Psoas muscle (tissue), 7 donors: ENCODE measurements at regions not wholly inside any gene's neighbourhood (a gene's known extent, or its start where the extent isn't known, plus 50 kb on each side); places are given as distances from the start of the nearest gene placed in this dataset.

Experiments used
- ATAC-seq, 4 donors: fragments of 200-7000 bp; cut with Tn5 transposase; one replicate each; pipeline ENCODE4 v1.9.1; 2020; ENCODE audit warnings: moderate library complexity in 3 of 4, mild to moderate bottlenecking in 2 of 4
- DNase-seq, 2 donors: peaks; one replicate each; pipeline ENCODE4 v3.0.0-alpha.2; 2020
- H3K27ac ChIP-seq: fragments of 200-600 bp; one replicate; pipeline ENCODE4 v1.8.0; 2022
- H3K27me3 ChIP-seq, 3 donors: fragments of 200-600 bp in 1 of 3; one replicate each; pipeline versions ENCODE4 v1.6.1 to v1.8.0; 2013 to 2022; ENCODE audit warnings: low read length in 2 of 3, mild to moderate bottlenecking in 2 of 3, moderate library complexity in 1 of 3; ENCODE audit not compliant: insufficient read depth in 3 of 3
- H3K36me3 ChIP-seq, 2 donors: fragments of 200-600 bp in 1 of 2; one replicate each; pipeline versions ENCODE4 v1.6.1 to v1.8.0; 2013 to 2022; ENCODE audit warnings: low read depth in 1 of 2, mild to moderate bottlenecking in 1 of 2, moderate library complexity in 1 of 2; ENCODE audit not compliant: insufficient read depth in 1 of 2
- H3K4me1 ChIP-seq: fragments of 200-600 bp; one replicate; pipeline ENCODE4 v1.8.0; 2022
- H3K4me3 ChIP-seq: fragments of 200-600 bp; one replicate; pipeline ENCODE4 v1.8.0; 2022; ENCODE audit warnings: mild to moderate bottlenecking
- H3K9me3 ChIP-seq: fragments of 200-600 bp; one replicate; pipeline ENCODE4 v1.8.0; 2022
- CTCF ChIP-seq: fragments of 200-600 bp; IDR thresholded peaks from one replicate; pipeline ENCODE4 v1.8.0; 2022; ENCODE audit warnings: antibody characterized with exemption
- WGBS, 3 donors: extraction: QIAGEN DNeasy Blood & Tissue Kit; methylation state at CpG; one replicate each; pipeline versions ENCODE4 v1.1.6 to v1.1.7; 2013; 5-methylcytosine and 5-hydroxymethylcytosine counted together
- intact Hi-C, 2 donors: fragments of 100-400 bp; cut with DNase I; formaldehyde crosslinking; loops; one replicate each; pipeline versions ENCODE4 v1.11.0 to v1.14.2; 2022
- donor health status: healthy with polysubstance abuse.
- donor health status: DM: no; HTN: no; CAD: no; lungs with moderate emphysema.
- donor health status: Bipolar disorder and iron deficiency.
- donor health status: healthy.
- donor health status: DM: yes; HTN: yes; CAD: no.
- donor health status: DM: no; HTN: no; CAD: no.
- donor health status: DM: yes; HTN: yes; CAD: no.

GRCh38 chr15:62771234-62771633 is 271.3 kb upstream of the TPM1 start:
- Histone ChIP-seq H3K27ac (peak overlapping the region; percentile 83), H3K4me1 (peaks cover 13% of the 10 kb centered on the region), H3K36me3 (peaks cover 3 to 58% of the 10 kb centered on the region in 2 donors), H3K9me3 (no peaks in the 10 kb centered on the region), H3K27me3 (no peaks in the 10 kb centered on the region), H3K4me3 (no peak overlapping the region)
- peak; percentile 9 to 39 (median 19) for ATAC-seq
- TF ChIP-seq CTCF = no peak
- 72 to 93% (median 75%) methylated on average over 2 of the region's 2 CpGs for WGBS, 3 donors
- intact Hi-C loops = no loop called here
- DNase-seq = no peak

GRCh38 chr15:62773369-62774165 is 269.0 kb upstream of the TPM1 start:
- intact Hi-C loops = no loop called here
- H3K4me3 ChIP-seq = no peak overlapping the region
- ATAC-seq (no peak), DNase-seq (no peak)
- no peaks in the 10 kb centered on the region for H3K27me3 ChIP-seq
- no peaks in the 10 kb centered on the region for H3K9me3 ChIP-seq
- H3K36me3 ChIP-seq = peaks cover 3 to 59% of the 10 kb centered on the region in 2 donors
- no peak overlapping the region for H3K27ac ChIP-seq
- TF ChIP-seq CTCF = no peak
- 89 to 94% (median 92%) methylated on average over 12 of the region's 12 CpGs for WGBS, 3 donors
- peaks cover 13% of the 10 kb centered on the region for H3K4me1 ChIP-seq

GRCh38 chr15:62775932-62776331 is 266.6 kb upstream of the TPM1 start:
- H3K4me1 ChIP-seq = peaks cover 8% of the 10 kb centered on the region
- H3K9me3 ChIP-seq = no peaks in the 10 kb centered on the region
- intact Hi-C loops = no loop called here
- H3K4me3 ChIP-seq = no peak overlapping the region
- ATAC-seq = no peak
- H3K27me3 ChIP-seq = no peaks in the 10 kb centered on the region
- peaks cover 3 to 66% of the 10 kb centered on the region in 2 donors for H3K36me3 ChIP-seq
- no peak for DNase-seq
- 76 to 91% (median 79%) methylated on average over 1 of the region's 1 CpG for WGBS, 3 donors
- H3K27ac ChIP-seq = no peak overlapping the region
- no peak for TF ChIP-seq CTCF

GRCh38 chr15:62777671-62778070 is 264.9 kb upstream of the TPM1 start:
- Histone ChIP-seq H3K36me3 (peaks cover 3 to 58% of the 10 kb centered on the region in 2 donors), H3K27me3 (no peaks in the 10 kb centered on the region), H3K4me1 (no peaks in the 10 kb centered on the region), H3K27ac (no peak overlapping the region), H3K9me3 (no peaks in the 10 kb centered on the region), H3K4me3 (no peak overlapping the region)
- 72 to 82% (median 81%) methylated on average over 2 of the region's 2 CpGs for WGBS, 3 donors
- no peak for ATAC-seq
- DNase-seq = no peak
- intact Hi-C loops = no loop called here
- TF ChIP-seq CTCF = no peak
